IMR-90 (cell line): ENCODE measurements at regions not wholly inside any gene's neighbourhood (a gene's known extent, or its start where the extent isn't known, plus 50 kb on each side); places are given as distances from the start of the nearest gene placed in this dataset.

Experiments used
- ATAC-seq: fragments of 200-7000 bp; cut with Tn5 transposase; 2 replicates; pipeline ENCODE4 v1.9.1; 2020; ENCODE audit warnings: low read depth, mild to moderate bottlenecking, moderate library complexity
- BruUV-seq: library from RNA; stranded (reverse); fragments of 400-500 nt; replicated peaks from 2 replicates; lab custom pipeline; 2021; lab: Mats Ljungman, UMichigan
- CTCF ChIA-PET: fragments of 300-600 bp; formaldehyde crosslinking; extraction: SDS; loops from one replicate; lab custom pipeline; 2021; ENCODE audit warnings: antibody characterized with exemption; lab: Yijun Ruan, JAX
- POLR2A ChIA-PET: fragments of 300-600 bp; sonication (Branson Sonifier 250); formaldehyde crosslinking; loops from one replicate; lab custom pipeline; 2022; ENCODE audit warnings: antibody characterized with exemption; ENCODE audit not compliant: unreplicated experiment; lab: Charles Lee
- DNase-seq: peaks from one replicate; pipeline ENCODE4 v3.0.0; 2013
- H2AFZ ChIP-seq: replicated peaks from 2 replicates; pipeline ENCODE3; 2013; ENCODE audit warnings: low read length, mild to moderate bottlenecking; ENCODE audit not compliant: poor library complexity
- H2AK5ac ChIP-seq: 2 replicates; pipeline ENCODE4 v1.6.1; 2013; ENCODE audit warnings: low read depth, low read length, inconsistent platforms
- H2AK9ac ChIP-seq: replicated peaks from 2 replicates; pipeline ENCODE3; 2013; ENCODE audit warnings: mild to moderate bottlenecking, low read depth, low read length, moderate library complexity; ENCODE audit not compliant: poor library complexity
- H2BK120ac ChIP-seq: 2 replicates; pipeline ENCODE4 v1.6.1; 2013; ENCODE audit warnings: low read depth, low read length, inconsistent platforms
- H2BK15ac ChIP-seq: 3 replicates; pipeline ENCODE4 v1.6.1; 2013; ENCODE audit warnings: low read depth, low read length, inconsistent platforms
- H2BK20ac ChIP-seq: 2 replicates; pipeline ENCODE4 v1.6.1; 2013; ENCODE audit warnings: low read depth, mild to moderate bottlenecking, inconsistent platforms, low read length, moderate library complexity
- H2BK5ac ChIP-seq: 2 replicates; pipeline ENCODE4 v1.6.1; 2013; ENCODE audit warnings: mild to moderate bottlenecking, low read depth, low read length, inconsistent platforms; ENCODE audit not compliant: poor library complexity, severe bottlenecking
- H3K14ac ChIP-seq: replicated peaks from 2 replicates; pipeline ENCODE4 v1.6.1; 2013; ENCODE audit warnings: low read depth, low read length, inconsistent platforms
- H3K18ac ChIP-seq: 2 replicates; pipeline ENCODE4 v1.6.1; 2013; ENCODE audit warnings: low read depth, low read length, control low read depth
- H3K23ac ChIP-seq: 2 replicates; pipeline ENCODE4 v1.6.1; 2013; ENCODE audit warnings: low read depth, low read length, inconsistent platforms
- H3K27ac ChIP-seq: 2 replicates; pipeline ENCODE4 v1.5.1; 2013; ENCODE audit warnings: mild to moderate bottlenecking, control low read depth, low read length; ENCODE audit not compliant: insufficient read depth
- H3K27me3 ChIP-seq: 2 replicates; pipeline ENCODE4 v1.6.1; 2013; ENCODE audit warnings: low read length; ENCODE audit not compliant: control insufficient read depth, insufficient read depth
- H3K36me3 ChIP-seq: 2 replicates; pipeline ENCODE4 v1.6.1; 2013; ENCODE audit warnings: low read length, mixed read lengths; ENCODE audit not compliant: control insufficient read depth, insufficient read depth
- H3K4ac ChIP-seq: 2 replicates; pipeline ENCODE4 v1.6.1; 2013; ENCODE audit warnings: low read depth, low read length, inconsistent platforms
- H3K4me1 ChIP-seq: 2 replicates; pipeline ENCODE4 v1.6.1; 2013; ENCODE audit warnings: low read length, mixed read lengths; ENCODE audit not compliant: control insufficient read depth, insufficient read depth
- H3K4me2 ChIP-seq: 2 replicates; pipeline ENCODE4 v1.6.1; 2013; ENCODE audit warnings: low read depth, mild to moderate bottlenecking, control low read depth, low read length, moderate library complexity
- H3K4me3 ChIP-seq: 2 replicates; pipeline ENCODE4 v1.5.1; 2013; ENCODE audit warnings: low read depth, mild to moderate bottlenecking, control low read depth, low read length, moderate library complexity; ENCODE audit not compliant: insufficient read depth
- H3K56ac ChIP-seq: 2 replicates; pipeline ENCODE4 v1.6.1; 2013; ENCODE audit warnings: low read length, inconsistent platforms; ENCODE audit not compliant: insufficient read depth; ENCODE audit errors: extremely low read depth
- H3K79me1 ChIP-seq, 2 experiments: 2 replicates each; pipeline ENCODE4 v1.6.1; 2013; ENCODE audit warnings: low read length in 2 of 2, inconsistent platforms in 1 of 2, low read depth in 1 of 2
- H3K9ac ChIP-seq: 2 replicates; pipeline ENCODE4 v1.6.1; 2013; ENCODE audit warnings: low read depth, low read length, control low read depth
- H3K9me1 ChIP-seq: 2 replicates; pipeline ENCODE4 v1.6.1; 2013; ENCODE audit warnings: low read length, inconsistent platforms; ENCODE audit not compliant: insufficient read depth
- H3K9me3 ChIP-seq: 2 replicates; pipeline ENCODE4 v1.6.1; 2013; ENCODE audit warnings: low read length; ENCODE audit not compliant: control insufficient read depth, insufficient read depth
- H4K20me1 ChIP-seq: 2 replicates; pipeline ENCODE4 v1.6.1; 2013; ENCODE audit warnings: low read length, inconsistent platforms; ENCODE audit not compliant: insufficient read depth
- H4K5ac ChIP-seq: 2 replicates; pipeline ENCODE4 v1.6.1; 2013; ENCODE audit warnings: mild to moderate bottlenecking, low read depth, low read length, control low read depth
- H4K8ac ChIP-seq, 2 experiments: 2 replicates each; pipeline ENCODE4 v1.6.1; 2013; ENCODE audit warnings: low read depth in 2 of 2, low read length in 2 of 2, control low read depth in 1 of 2, inconsistent platforms in 1 of 2
- H4K91ac ChIP-seq: 2 replicates; pipeline ENCODE4 v1.6.1; 2013; ENCODE audit warnings: low read depth, low read length, inconsistent platforms; ENCODE audit not compliant: insufficient read depth
- CEBPB ChIP-seq: IDR thresholded peaks from 2 replicates; pipeline ENCODE4 v1.6.1; 2012; ENCODE audit warnings: low read depth, low read length, improper control_type of control experiment
- CHD1 ChIP-seq: IDR thresholded peaks from 2 replicates; pipeline ENCODE4 v1.6.1; 2012; ENCODE audit warnings: low read depth, low read length, improper control_type of control experiment
- MAFK ChIP-seq: IDR thresholded peaks from 2 replicates; pipeline ENCODE4 v1.6.1; 2012; ENCODE audit warnings: low read depth, low read length, improper control_type of control experiment
- WGBS, 2 experiments: methylation state at CpG; one replicate each; pipeline versions ENCODE4 v1.1.5 to v1.1.7; 2013; ENCODE audit warnings: missing lambda C conversion rate in 2 of 2; ENCODE audit not compliant: insufficient read length in 1 of 2; ENCODE audit errors: extremely low coverage in 2 of 2; 5-methylcytosine and 5-hydroxymethylcytosine counted together
- dilution Hi-C: fragments of 300-500 bp; cut with HindIII; formaldehyde crosslinking; loops from one replicate; pipeline ENCODE4 v1.14.3; 2018; ENCODE audit warnings: low sequenced_read_pairs; ENCODE audit not compliant: unreplicated experiment
- in situ Hi-C: fragments of 300-500 bp; cut with MboI; formaldehyde crosslinking; loops from 3 replicates; pipeline ENCODE4 v1.14.3; 2019; ENCODE audit warnings: low sequenced_read_pairs, inconsistent platforms, mixed read lengths
- intact Hi-C: fragments of 100-400 bp; cut with micrococcal nuclease; formaldehyde crosslinking; loops from 2 replicates; pipeline ENCODE4 v1.10.0; 2022
- TF ChIP-seq, protein P1 (sequence below): conservative IDR thresholded peaks from 2 replicates; pipeline ENCODE4 v1.5.1; 2012; ENCODE audit warnings: mild to moderate bottlenecking, low read depth, low read length, improper control_type of control experiment

DNA sequence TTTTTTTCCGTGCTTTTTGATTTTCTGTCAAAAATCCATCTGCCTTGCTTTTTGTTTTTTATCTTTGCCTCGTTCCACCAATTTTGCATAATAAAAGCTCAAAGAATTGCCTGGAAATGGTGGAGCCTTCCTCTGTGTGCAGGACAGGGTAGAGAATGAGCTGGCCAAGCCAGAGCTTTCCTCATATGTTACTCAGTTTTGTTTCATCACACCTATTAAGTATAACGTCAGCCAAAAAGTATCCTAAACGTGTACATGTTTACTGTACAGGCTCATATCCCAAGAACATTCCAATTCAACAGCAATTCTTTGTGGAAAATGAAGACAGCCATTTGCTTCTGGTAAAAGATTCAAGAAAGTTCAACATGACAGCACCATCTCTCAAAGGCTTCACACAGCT lies 191.2 kb upstream of the LMNTD1 start:
- H4K8ac ChIP-seq: peak overlapping the region in 1 of 2 experiments; percentile 26; a peak in 2 of 4 replicates
- no peak overlapping the region for H2AK9ac ChIP-seq
- POLR2A ChIA-PET: no interaction called here
- H3K9me3 ChIP-seq: no peaks in the 10 kb centered on the region
- H3K4me3 ChIP-seq: no peak overlapping the region
- no peak overlapping the region for H3K9ac ChIP-seq
- no peak overlapping the region for H3K23ac ChIP-seq
- H2BK20ac ChIP-seq: peak overlapping the region; percentile 10; the same call in 1 of the 2 replicates
- H3K27me3 ChIP-seq: no peaks in the 10 kb centered on the region
- H3K4me2 ChIP-seq: peak overlapping the region; percentile 17; the same call in 1 of the 2 replicates
- no peaks in the 10 kb centered on the region for H3K9me1 ChIP-seq
- H3K56ac ChIP-seq: no peak overlapping the region
- H2AFZ ChIP-seq: no peak overlapping the region
- no peak overlapping the region for H3K4ac ChIP-seq
- H3K79me1 ChIP-seq: no peaks in the 10 kb centered on the region
- in situ Hi-C loops (no loop called here), intact Hi-C loops (no loop called here), dilution Hi-C loops (no loop called here)
- peak overlapping the region; percentile 44; the same call in 1 of the 2 replicates for H2BK120ac ChIP-seq
- peak overlapping the region; percentile 38; the same call in 1 of the 2 replicates for H4K5ac ChIP-seq
- peak overlapping the region; percentile 62 for H2BK5ac ChIP-seq
- DNase-seq (peak; percentile 80), ATAC-seq (peak; percentile 82)
- no TSS peak for BruUV-seq
- peaks cover 6% of the 10 kb centered on the region; the same call in 1 of the 2 replicates for H3K4me1 ChIP-seq
- TF ChIP-seq, protein P1, sequence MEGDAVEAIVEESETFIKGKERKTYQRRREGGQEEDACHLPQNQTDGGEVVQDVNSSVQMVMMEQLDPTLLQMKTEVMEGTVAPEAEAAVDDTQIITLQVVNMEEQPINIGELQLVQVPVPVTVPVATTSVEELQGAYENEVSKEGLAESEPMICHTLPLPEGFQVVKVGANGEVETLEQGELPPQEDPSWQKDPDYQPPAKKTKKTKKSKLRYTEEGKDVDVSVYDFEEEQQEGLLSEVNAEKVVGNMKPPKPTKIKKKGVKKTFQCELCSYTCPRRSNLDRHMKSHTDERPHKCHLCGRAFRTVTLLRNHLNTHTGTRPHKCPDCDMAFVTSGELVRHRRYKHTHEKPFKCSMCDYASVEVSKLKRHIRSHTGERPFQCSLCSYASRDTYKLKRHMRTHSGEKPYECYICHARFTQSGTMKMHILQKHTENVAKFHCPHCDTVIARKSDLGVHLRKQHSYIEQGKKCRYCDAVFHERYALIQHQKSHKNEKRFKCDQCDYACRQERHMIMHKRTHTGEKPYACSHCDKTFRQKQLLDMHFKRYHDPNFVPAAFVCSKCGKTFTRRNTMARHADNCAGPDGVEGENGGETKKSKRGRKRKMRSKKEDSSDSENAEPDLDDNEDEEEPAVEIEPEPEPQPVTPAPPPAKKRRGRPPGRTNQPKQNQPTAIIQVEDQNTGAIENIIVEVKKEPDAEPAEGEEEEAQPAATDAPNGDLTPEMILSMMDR: no peak
- no peak for TF ChIP-seq MAFK
- peak; percentile 34; the same call in 1 of the 2 replicates for TF ChIP-seq CEBPB
- TF ChIP-seq CHD1: no peak
- peak overlapping the region; percentile 54; the same call in 1 of the 2 replicates for H3K18ac ChIP-seq
- no peak overlapping the region for H4K91ac ChIP-seq
- H3K14ac ChIP-seq: peak overlapping the region; percentile 34; the same call in 1 of the 2 replicates
- no peak overlapping the region for H2AK5ac ChIP-seq
- no CpG with 5 or more reads among the region's 4 CpGs for whole genome bisulfite sequencing, 2 experiments
- 0 out of 3 replicates have a peak overlapping the region, but pooled peaks have one; percentile 5 for H2BK15ac ChIP-seq
- no peak overlapping the region for H3K27ac ChIP-seq
- no peaks in the 10 kb centered on the region for H3K36me3 ChIP-seq
- CTCF ChIA-PET: interaction anchor here (0.6 kb wide), 2 partner anchors 1094 to 1640 kb away, joined by 3 read pairs; no protein-coding TSS in a partner anchor
- H4K20me1 ChIP-seq: no peaks in the 10 kb centered on the region
